ENCODE measurements at regions not wholly inside any gene's neighbourhood (a gene's known extent, or its start where the extent isn't known, plus 50 kb on each side); places are given as distances from the start of the nearest gene placed in this dataset.

DNA sequence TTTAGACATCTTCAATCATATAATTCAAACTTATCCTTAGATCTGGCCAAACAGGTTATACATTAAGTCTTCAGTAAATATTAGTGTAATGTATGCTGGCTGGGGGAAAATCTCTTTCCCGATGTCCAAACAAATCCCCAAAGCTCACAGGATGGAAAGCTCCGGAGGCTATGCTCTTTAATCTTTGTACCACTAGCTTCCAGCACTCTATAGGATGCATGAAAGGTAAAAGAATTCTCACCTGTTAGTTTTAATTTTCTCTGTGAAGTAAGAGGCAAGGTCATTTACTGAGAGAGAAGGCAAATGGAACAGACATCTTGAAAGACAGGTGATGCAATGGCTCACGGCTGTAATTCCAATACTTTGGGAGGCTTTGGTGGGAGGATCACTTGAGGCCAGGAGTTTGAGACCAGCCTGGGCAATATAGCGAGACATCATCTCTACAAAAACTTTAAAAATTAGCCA, 99.8 kb upstream of the KIF5B start:
- H3K9me3 ChIP-seq, result peaks cover 0 to 4% (median 0%) of the 10 kb centered on the region in 3 donors
- H3K4me1 ChIP-seq, result peaks cover 0 to 5% (median 0%) of the 10 kb centered on the region in 4 donors
- no peak overlapping the region for H3K4me3 ChIP-seq
- TF ChIP-seq, protein P1, sequence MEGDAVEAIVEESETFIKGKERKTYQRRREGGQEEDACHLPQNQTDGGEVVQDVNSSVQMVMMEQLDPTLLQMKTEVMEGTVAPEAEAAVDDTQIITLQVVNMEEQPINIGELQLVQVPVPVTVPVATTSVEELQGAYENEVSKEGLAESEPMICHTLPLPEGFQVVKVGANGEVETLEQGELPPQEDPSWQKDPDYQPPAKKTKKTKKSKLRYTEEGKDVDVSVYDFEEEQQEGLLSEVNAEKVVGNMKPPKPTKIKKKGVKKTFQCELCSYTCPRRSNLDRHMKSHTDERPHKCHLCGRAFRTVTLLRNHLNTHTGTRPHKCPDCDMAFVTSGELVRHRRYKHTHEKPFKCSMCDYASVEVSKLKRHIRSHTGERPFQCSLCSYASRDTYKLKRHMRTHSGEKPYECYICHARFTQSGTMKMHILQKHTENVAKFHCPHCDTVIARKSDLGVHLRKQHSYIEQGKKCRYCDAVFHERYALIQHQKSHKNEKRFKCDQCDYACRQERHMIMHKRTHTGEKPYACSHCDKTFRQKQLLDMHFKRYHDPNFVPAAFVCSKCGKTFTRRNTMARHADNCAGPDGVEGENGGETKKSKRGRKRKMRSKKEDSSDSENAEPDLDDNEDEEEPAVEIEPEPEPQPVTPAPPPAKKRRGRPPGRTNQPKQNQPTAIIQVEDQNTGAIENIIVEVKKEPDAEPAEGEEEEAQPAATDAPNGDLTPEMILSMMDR (IDR thresholded peaks at IDR 0.05), result no peak
- no peak overlapping the region for H3K27ac ChIP-seq
- no peaks in the 10 kb centered on the region for H3K36me3 ChIP-seq
- no peak for DNase-seq
- intact Hi-C loops (cut with DNase I; ENCODE audit: low total_unique reads), result no loop called here
- H3K27me3 ChIP-seq, result no peaks in the 10 kb centered on the region

DNA sequence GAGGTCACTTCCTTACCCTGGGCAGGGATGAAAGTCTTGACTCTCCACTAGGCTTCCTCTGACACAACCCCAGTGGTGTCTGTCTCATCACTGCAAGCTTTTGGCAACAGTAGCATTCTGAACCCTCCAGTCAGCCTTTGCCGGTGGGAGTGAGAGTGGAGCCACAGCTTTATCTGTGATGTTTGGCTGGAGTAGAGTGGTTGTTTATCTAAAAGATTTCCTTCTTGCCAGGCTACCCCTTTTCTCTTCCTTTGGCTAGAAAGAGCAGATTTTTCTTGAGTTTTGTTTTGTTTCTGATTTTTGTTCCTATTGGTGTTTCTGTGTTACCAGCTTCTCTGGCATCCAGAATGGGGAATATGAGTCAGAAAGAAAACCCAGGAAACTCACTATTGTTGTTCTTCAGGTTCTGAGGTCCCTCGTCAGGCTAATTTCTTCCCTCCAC, 98.9 kb upstream of the KIF5B start:
- Histone ChIP-seq H3K27me3 (no peaks in the 10 kb centered on the region), H3K4me3 (no peak overlapping the region), H3K36me3 (no peaks in the 10 kb centered on the region), H3K9me3 (peaks cover 0 to 4% (median 0%) of the 10 kb centered on the region in 3 donors), H3K4me1 (peaks cover 0 to 6% (median 0%) of the 10 kb centered on the region in 4 donors), H3K27ac (peak overlapping the region; percentile 34 to 35)
- no peak for DNase-seq
- intact Hi-C loops (cut with DNase I; ENCODE audit: low total_unique reads), result no loop called here
- TF ChIP-seq, protein P1 (IDR thresholded peaks at IDR 0.05), result no peak

DNA sequence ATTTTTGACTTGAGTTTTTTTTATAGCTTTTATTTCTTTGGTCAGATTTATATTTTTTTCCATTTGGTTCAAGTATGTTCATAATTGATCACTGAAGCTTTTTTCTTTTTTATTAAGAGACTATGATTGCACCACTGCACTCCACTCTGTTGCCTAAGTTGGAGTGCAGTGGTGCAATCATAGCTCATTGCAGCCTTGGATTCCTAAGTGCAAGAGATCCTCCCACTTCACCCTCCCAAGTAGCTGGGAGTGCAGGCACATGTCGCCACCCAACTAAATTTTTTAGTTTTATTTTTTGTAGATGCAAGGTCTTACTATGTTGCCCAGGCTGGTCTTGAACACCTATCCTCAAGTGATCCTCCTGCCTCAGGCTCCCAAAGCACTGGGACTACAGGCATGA, 97.7 kb upstream of the KIF5B start:
- intact Hi-C loops (cut with DNase I; ENCODE audit: low total_unique reads), result no loop called here
- H3K4me1 ChIP-seq, result peaks cover 0 to 17% (median 3%) of the 10 kb centered on the region in 4 donors
- H3K27ac ChIP-seq, result no peak overlapping the region
- TF ChIP-seq, protein P1 (IDR thresholded peaks at IDR 0.05), result no peak
- no peak overlapping the region for H3K4me3 ChIP-seq
- H3K27me3 ChIP-seq, result no peaks in the 10 kb centered on the region
- no peaks in the 10 kb centered on the region for H3K36me3 ChIP-seq
- peaks cover 0 to 4% (median 0%) of the 10 kb centered on the region in 3 donors for H3K9me3 ChIP-seq
- peak in 1 of 2 donors; percentile 3 for DNase-seq

DNA sequence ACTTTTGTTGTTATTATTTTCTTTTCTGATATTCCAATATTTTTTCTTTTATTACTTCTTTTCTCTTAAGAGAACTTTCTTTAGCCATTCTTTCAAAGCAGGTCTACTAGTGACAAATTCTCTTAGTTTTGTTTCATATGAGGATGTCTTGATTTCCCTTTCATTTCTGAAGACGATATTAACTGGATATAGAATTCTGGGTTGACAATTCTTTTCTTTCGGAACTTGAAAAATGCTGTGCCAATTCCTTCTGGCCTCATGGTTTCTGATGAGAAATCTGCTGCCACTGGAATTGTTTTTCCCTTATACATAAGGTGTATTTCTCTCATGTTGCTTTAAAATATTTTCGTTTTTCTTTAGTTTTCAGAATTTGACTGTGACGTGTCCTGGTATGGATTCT, 97.0 kb upstream of the KIF5B start:
- Histone ChIP-seq H3K4me1 (peaks cover 0 to 22% (median 3%) of the 10 kb centered on the region in 4 donors), H3K27me3 (no peaks in the 10 kb centered on the region), H3K36me3 (no peaks in the 10 kb centered on the region), H3K9me3 (peaks cover 0 to 4% (median 0%) of the 10 kb centered on the region in 3 donors), H3K27ac (no peak overlapping the region), H3K4me3 (no peak overlapping the region)
- TF ChIP-seq, protein P1 (IDR thresholded peaks at IDR 0.05), result no peak
- intact Hi-C loops (cut with DNase I; ENCODE audit: low total_unique reads), result no loop called here
- DNase-seq, result no peak

DNA sequence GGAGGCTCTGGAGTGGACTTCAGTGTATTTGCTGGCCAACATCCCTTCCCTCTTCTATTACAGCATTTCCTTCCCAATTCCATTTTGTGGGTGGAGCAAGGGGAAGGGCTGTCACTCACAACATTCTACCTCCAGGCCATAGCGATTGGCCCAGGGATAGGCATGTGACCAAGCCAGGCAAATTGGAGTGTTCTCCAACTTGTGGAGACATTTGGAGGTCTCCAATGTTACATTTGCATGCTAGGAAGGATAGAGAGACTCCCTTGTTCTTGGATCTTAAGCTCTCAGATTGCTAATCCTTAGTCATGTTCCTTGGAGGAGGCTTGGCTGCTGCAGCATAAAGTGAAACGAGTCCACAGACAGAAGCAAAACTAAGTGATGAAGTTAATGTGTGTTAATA, 95.6 kb upstream of the KIF5B start:
- intact Hi-C loops (cut with DNase I; ENCODE audit: low total_unique reads), result no loop called here
- TF ChIP-seq, protein P1 (IDR thresholded peaks at IDR 0.05), result no peak
- Histone ChIP-seq H3K27ac (no peak overlapping the region), H3K9me3 (peaks cover 0 to 4% (median 0%) of the 10 kb centered on the region in 3 donors), H3K4me1 (peaks cover 0 to 22% (median 3%) of the 10 kb centered on the region in 4 donors), H3K36me3 (no peaks in the 10 kb centered on the region), H3K4me3 (no peak overlapping the region), H3K27me3 (no peaks in the 10 kb centered on the region)
- DNase-seq, result no peak

Data from tibial artery (tissue), 4 donors.